HepG2 (cell line): ENCODE measurements at regions not wholly inside any gene's neighbourhood (a gene's known extent, or its start where the extent isn't known, plus 50 kb on each side); places are given as distances from the start of the nearest gene placed in this dataset.

Experiments
- ATAC-seq: fragments of 200-7000 bp; cut with Tn5 transposase; 3 replicates; pipeline ENCODE4 v1.9.1; 2020; ENCODE audit warnings: mild to moderate bottlenecking, moderate library complexity
- BruUV-seq: library from RNA; stranded (reverse); fragments of 400-500 nt; replicated peaks from 2 replicates; lab custom pipeline; 2021; lab: Mats Ljungman, UMichigan
- CTCF ChIA-PET: fragments of 300-600 bp; formaldehyde crosslinking; extraction: SDS; loops from one replicate; lab custom pipeline; 2021; ENCODE audit warnings: low total read pairs, inconsistent platforms, low intra/inter-chr PET ratio; lab: Yijun Ruan, JAX
- POLR2A ChIA-PET: fragments of 350-600 bp; sonication (Branson Sonifier 250); formaldehyde crosslinking; loops from one replicate; lab custom pipeline; 2020; ENCODE audit warnings: antibody characterized with exemption, inconsistent platforms; lab: Yijun Ruan, JAX
- DNase-seq: peaks from one replicate; pipeline ENCODE4 v3.0.0-alpha.2; 2015; ENCODE audit warnings: low spot score
- FAIRE-seq: peaks from 3 replicates; lab custom pipeline; 2011; peaks lifted over from hg19 to GRCh38; lab: Jason Lieb, UNC
- H2AFZ ChIP-seq: one replicate; pipeline ENCODE4 v1.6.1; 2011; ENCODE audit warnings: low read length, inconsistent platforms
- H3K27ac ChIP-seq: fragments of 300-600 bp; 3 replicates; pipeline ENCODE4 v1.8.0; 2011; ENCODE audit warnings: mixed run types, mild to moderate bottlenecking, mixed read lengths, low read length, inconsistent platforms; ENCODE audit not compliant: insufficient read depth; ENCODE audit errors: extremely low read length
- H3K27me3 ChIP-seq, 2 experiments: fragments of 200-600 bp in 1 of 2; 2 replicates in 1 of 2; 3 replicates in 1 of 2; pipeline versions ENCODE4 v1.6.0 to v1.8.0; 2011; ENCODE audit warnings: low read length in 2 of 2, mild to moderate bottlenecking in 2 of 2, moderate library complexity in 2 of 2, inconsistent platforms in 1 of 2; ENCODE audit not compliant: insufficient read depth in 2 of 2, control insufficient read depth in 1 of 2
- H3K36me3 ChIP-seq, 2 experiments: fragments of 200-600 bp in 1 of 2; replicated peaks in 1 of 2; 2 replicates in 1 of 2; 3 replicates in 1 of 2; pipeline versions ENCODE4 v1.5.1 to v1.8.0; 2011; ENCODE audit warnings: low read length in 2 of 2, inconsistent platforms in 1 of 2; ENCODE audit not compliant: insufficient read depth in 2 of 2, control insufficient read depth in 1 of 2
- H3K4me1 ChIP-seq: 2 replicates; pipeline ENCODE4 v1.5.1; 2012; ENCODE audit warnings: low read length, inconsistent platforms; ENCODE audit not compliant: insufficient read depth
- H3K4me2 ChIP-seq: 2 replicates; pipeline ENCODE4 v1.6.0; 2011; ENCODE audit warnings: low read depth, low read length, inconsistent platforms
- H3K4me3 ChIP-seq, 3 experiments: fragments of 200-600 bp in 1 of 3; sonication (generic), shearing (Covaris generic) in 1 of 3; replicated peaks in 1 of 3; 2 replicates each; pipeline ENCODE4 v1.5.1; 2011 to 2016; ENCODE audit warnings: low read length in 3 of 3, inconsistent platforms in 2 of 3, low read depth in 2 of 3, mild to moderate bottlenecking in 2 of 3, control low read depth in 1 of 3, mixed read lengths in 1 of 3; ENCODE audit not compliant: insufficient read depth in 1 of 3
- H3K79me2 ChIP-seq: one replicate; pipeline ENCODE4 v1.6.1; 2011; ENCODE audit warnings: low read length, inconsistent platforms; ENCODE audit not compliant: insufficient read depth
- H3K9ac ChIP-seq: 2 replicates; pipeline ENCODE4 v1.6.0; 2011; ENCODE audit warnings: mild to moderate bottlenecking, low read depth, low read length, inconsistent platforms; ENCODE audit not compliant: insufficient read depth
- H3K9me3 ChIP-seq: 2 replicates; pipeline ENCODE4 v1.5.1; 2012; ENCODE audit warnings: mild to moderate bottlenecking, low read length
- H4K20me1 ChIP-seq: 2 replicates; pipeline ENCODE4 v1.6.0; 2011; ENCODE audit warnings: inconsistent platforms, mild to moderate bottlenecking, low read length, moderate library complexity; ENCODE audit not compliant: insufficient read depth
- ADNP ChIP-seq: sonication (generic); formaldehyde crosslinking; IDR thresholded peaks from 2 replicates; pipeline ENCODE4 v1.4.0; 2020; ENCODE audit warnings: missing genetic modification reagents
- DR1 ChIP-seq: sonication (generic); formaldehyde crosslinking; IDR thresholded peaks from 2 replicates; pipeline ENCODE4 v1.8.0; 2021; ENCODE audit warnings: mild to moderate bottlenecking, missing genetic modification reagents, inconsistent platforms
- SP1 ChIP-seq, 2 experiments: fragments of 450-650 bp in 1 of 2; sonication (generic) in 1 of 2; formaldehyde crosslinking in 1 of 2; IDR thresholded peaks; 2 replicates each; pipeline versions ENCODE4 v1.4.0 to v1.6.1; 2016 to 2020; ENCODE audit warnings: missing genetic modification reagents in 1 of 2
- SRF ChIP-seq: IDR thresholded peaks from 2 replicates; pipeline ENCODE4 v1.6.1; 2011; ENCODE audit warnings: mild to moderate bottlenecking, low read depth, low read length, moderate library complexity
- TAF1 ChIP-seq: sonication (generic); formaldehyde crosslinking; IDR thresholded peaks from 2 replicates; pipeline ENCODE4 v1.4.0; 2020; ENCODE audit warnings: missing genetic modification reagents
- TOPORS ChIP-seq: sonication (generic); formaldehyde crosslinking; IDR thresholded peaks from 2 replicates; pipeline ENCODE4 v1.8.0; 2023; ENCODE audit warnings: mild to moderate bottlenecking, missing genetic modification reagents
- ZNF235 ChIP-seq: sonication (generic); formaldehyde crosslinking; IDR thresholded peaks from 2 replicates; pipeline ENCODE4 v1.8.1; 2023; ENCODE audit warnings: mild to moderate bottlenecking, missing genetic modification reagents, borderline replicate concordance
- ZNF343 ChIP-seq: sonication (generic); formaldehyde crosslinking; IDR thresholded peaks from 2 replicates; pipeline ENCODE4 v1.4.0; 2020; ENCODE audit warnings: mild to moderate bottlenecking, missing genetic modification reagents
- ZNF703 ChIP-seq: sonication (generic); formaldehyde crosslinking; IDR thresholded peaks from 2 replicates; pipeline ENCODE4 v1.5.1; 2020; ENCODE audit warnings: missing genetic modification reagents, mild to moderate bottlenecking, moderate library complexity, borderline replicate concordance
- WGBS: methylation state at CpG from one replicate; pipeline ENCODE4 v1.1.6; 2017; ENCODE audit warnings: low lambda C conversion rate; 5-methylcytosine and 5-hydroxymethylcytosine counted together
- in situ Hi-C: cut with HindIII; loops from 2 replicates; pipeline ENCODE4 v1.10.0; 2017; ENCODE audit warnings: low pct_unique_long_range_greater_than_20kb; ENCODE audit not compliant: extremely low pct_ligation_motif_present
- intact Hi-C: fragments of 100-400 bp; cut with micrococcal nuclease; formaldehyde crosslinking; loops from one replicate; pipeline ENCODE4 v1.10.0; 2022; ENCODE audit not compliant: unreplicated experiment
- TF ChIP-seq, protein P1 (sequence below): sonication (generic); formaldehyde crosslinking; IDR thresholded peaks from 2 replicates; pipeline ENCODE4 v1.4.0; 2020; ENCODE audit warnings: missing genetic modification reagents, borderline replicate concordance
- TF ChIP-seq, protein P2 (sequence below): sonication (generic); formaldehyde crosslinking; IDR thresholded peaks from 2 replicates; pipeline ENCODE4 v1.4.0; 2020; ENCODE audit warnings: missing genetic modification reagents

DNA sequence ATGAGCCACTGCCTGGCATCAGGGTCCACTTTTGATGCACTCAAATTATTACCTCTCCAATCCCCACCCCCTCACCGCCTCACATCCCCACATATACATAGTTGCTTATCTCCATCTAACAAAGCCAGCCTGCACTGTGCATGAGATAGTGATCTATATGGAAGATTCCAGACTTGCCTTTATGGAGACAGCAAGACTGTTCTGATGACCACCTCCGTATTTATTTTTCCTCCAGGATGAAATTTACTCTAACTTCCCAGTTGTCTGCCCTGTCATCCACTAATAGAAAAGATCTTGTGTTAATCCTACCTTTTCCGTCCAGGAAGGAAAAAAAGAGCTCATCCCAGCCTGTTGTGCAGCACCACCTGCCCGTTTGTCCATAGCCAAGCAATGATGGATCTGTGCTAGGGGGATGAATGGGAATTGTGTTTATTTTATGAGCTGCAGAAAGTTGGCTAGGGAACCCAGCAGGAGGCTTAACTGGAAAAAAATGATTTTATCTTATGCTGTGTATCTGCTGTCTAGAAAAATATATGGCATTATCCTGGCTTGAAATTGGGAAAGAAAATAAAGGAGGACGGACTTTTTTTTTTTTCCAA lies 114.5 kb downstream of the CD47 start:
- intact Hi-C loops, result no loop called here
- POLR2A ChIA-PET, result no interaction called here

More for the DNA sequence above, 114.5 kb downstream of the CD47 start:
- Histone ChIP-seq H3K4me1 (no peaks in the 10 kb centered on the region; the same call in 1 of the 2 replicates), H2AFZ (no peak overlapping the region), H3K9me3 (no peaks in the 10 kb centered on the region), H3K9ac (no peak overlapping the region), H3K27me3 (no peaks in the 10 kb centered on the region), H3K4me3 (no peak overlapping the region), H3K27ac (no peak overlapping the region), H4K20me1 (no peaks in the 10 kb centered on the region), H3K4me2 (no peak overlapping the region), H3K79me2 (no peaks in the 10 kb centered on the region), H3K36me3 (no peaks in the 10 kb centered on the region)
- WGBS, result 3% methylated on average over 5 of the region's 5 CpGs
- CTCF ChIA-PET, result no interaction called here
- FAIRE-seq (no peak), ATAC-seq (no peak), DNase-seq (no peak)
- TF ChIP-seq, protein P1, sequence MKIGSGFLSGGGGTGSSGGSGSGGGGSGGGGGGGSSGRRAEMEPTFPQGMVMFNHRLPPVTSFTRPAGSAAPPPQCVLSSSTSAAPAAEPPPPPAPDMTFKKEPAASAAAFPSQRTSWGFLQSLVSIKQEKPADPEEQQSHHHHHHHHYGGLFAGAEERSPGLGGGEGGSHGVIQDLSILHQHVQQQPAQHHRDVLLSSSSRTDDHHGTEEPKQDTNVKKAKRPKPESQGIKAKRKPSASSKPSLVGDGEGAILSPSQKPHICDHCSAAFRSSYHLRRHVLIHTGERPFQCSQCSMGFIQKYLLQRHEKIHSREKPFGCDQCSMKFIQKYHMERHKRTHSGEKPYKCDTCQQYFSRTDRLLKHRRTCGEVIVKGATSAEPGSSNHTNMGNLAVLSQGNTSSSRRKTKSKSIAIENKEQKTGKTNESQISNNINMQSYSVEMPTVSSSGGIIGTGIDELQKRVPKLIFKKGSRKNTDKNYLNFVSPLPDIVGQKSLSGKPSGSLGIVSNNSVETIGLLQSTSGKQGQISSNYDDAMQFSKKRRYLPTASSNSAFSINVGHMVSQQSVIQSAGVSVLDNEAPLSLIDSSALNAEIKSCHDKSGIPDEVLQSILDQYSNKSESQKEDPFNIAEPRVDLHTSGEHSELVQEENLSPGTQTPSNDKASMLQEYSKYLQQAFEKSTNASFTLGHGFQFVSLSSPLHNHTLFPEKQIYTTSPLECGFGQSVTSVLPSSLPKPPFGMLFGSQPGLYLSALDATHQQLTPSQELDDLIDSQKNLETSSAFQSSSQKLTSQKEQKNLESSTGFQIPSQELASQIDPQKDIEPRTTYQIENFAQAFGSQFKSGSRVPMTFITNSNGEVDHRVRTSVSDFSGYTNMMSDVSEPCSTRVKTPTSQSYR (CRISPR knock-in tag), result no peak
- TF ChIP-seq TOPORS (CRISPR knock-in tag), result no peak
- TF ChIP-seq ADNP (CRISPR knock-in tag), result no peak
- TF ChIP-seq ZNF343, result no peak
- no peak for TF ChIP-seq ZNF235 (CRISPR knock-in tag)
- TF ChIP-seq SRF, result no peak
- no peak for TF ChIP-seq TAF1 (CRISPR knock-in tag)
- TF ChIP-seq, protein P2, sequence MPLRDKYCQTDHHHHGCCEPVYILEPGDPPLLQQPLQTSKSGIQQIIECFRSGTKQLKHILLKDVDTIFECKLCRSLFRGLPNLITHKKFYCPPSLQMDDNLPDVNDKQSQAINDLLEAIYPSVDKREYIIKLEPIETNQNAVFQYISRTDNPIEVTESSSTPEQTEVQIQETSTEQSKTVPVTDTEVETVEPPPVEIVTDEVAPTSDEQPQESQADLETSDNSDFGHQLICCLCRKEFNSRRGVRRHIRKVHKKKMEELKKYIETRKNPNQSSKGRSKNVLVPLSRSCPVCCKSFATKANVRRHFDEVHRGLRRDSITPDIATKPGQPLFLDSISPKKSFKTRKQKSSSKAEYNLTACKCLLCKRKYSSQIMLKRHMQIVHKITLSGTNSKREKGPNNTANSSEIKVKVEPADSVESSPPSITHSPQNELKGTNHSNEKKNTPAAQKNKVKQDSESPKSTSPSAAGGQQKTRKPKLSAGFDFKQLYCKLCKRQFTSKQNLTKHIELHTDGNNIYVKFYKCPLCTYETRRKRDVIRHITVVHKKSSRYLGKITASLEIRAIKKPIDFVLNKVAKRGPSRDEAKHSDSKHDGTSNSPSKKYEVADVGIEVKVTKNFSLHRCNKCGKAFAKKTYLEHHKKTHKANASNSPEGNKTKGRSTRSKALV (CRISPR knock-in tag), result no peak
- no peak for TF ChIP-seq ZNF703 (CRISPR knock-in tag)
- TF ChIP-seq SP1 (IDR thresholded peaks at IDR 0.05), result no peak
- TF ChIP-seq SP1 (CRISPR knock-in tag; IDR thresholded peaks at IDR 0.05), result no peak
- no peak for TF ChIP-seq DR1 (CRISPR knock-in tag)
- no TSS peak for BruUV-seq
- in situ Hi-C loops, result no loop called here
